Activated naive CD4-positive, alpha-beta T cell treated with anti-CD3 and anti-CD28 coated beads, Interleukin-2, amount 10 ng/mL, durations not matched to agents 7 days and 5 days (primary cell): ENCODE measurements at regions not wholly inside any gene's neighbourhood (a gene's known extent, or its start where the extent isn't known, plus 50 kb on each side); places are given as distances from the start of the nearest gene placed in this dataset.

Experiments
- CTCF ChIA-PET: fragments of 350-600 bp; sonication (Branson Sonifier 250); formaldehyde crosslinking; loops from one replicate; lab custom pipeline; 2021; ENCODE audit warnings: antibody characterized with exemption; lab: Charles Lee
- DNase-seq: peaks from one replicate; pipeline ENCODE4 v3.0.0-alpha.2; 2020
- H3K27ac Mint-ChIP-seq: one replicate; pipeline ENCODE4 v1.8.0; 2021; ENCODE audit warnings: mild to moderate bottlenecking, moderate library complexity, mixed read lengths
- H3K27me3 Mint-ChIP-seq: one replicate; pipeline ENCODE4 v1.8.0; 2021; ENCODE audit warnings: mild to moderate bottlenecking, mixed read lengths
- H3K36me3 Mint-ChIP-seq: one replicate; pipeline ENCODE4 v1.8.0; 2021; ENCODE audit warnings: mixed read lengths
- H3K4me1 Mint-ChIP-seq: one replicate; pipeline ENCODE4 v1.8.0; 2021; ENCODE audit warnings: mixed read lengths
- H3K4me3 Mint-ChIP-seq: one replicate; pipeline ENCODE4 v1.8.0; 2021; ENCODE audit warnings: mild to moderate bottlenecking, moderate library complexity, mixed read lengths
- H3K9me3 Mint-ChIP-seq: one replicate; pipeline ENCODE4 v1.8.0; 2021; ENCODE audit warnings: mixed read lengths

GRCh38 chr7:132654150-132654549, 77.9 kb upstream of the PLXNA4 start:
- CTCF ChIA-PET = interaction anchor here (0.6 to 1.9 kb wide), 7 partner anchors 12 to 134 kb away, joined by 3 to 12 read pairs (median 4); no protein-coding TSS in a partner anchor

GRCh38 chr7:132653366-132653930, 77.2 kb upstream of the PLXNA4 start:
- H3K4me3 Mint-ChIP-seq = no peak overlapping the region
- DNase-seq = no peak
- CTCF ChIA-PET = interaction anchor here (0.7 to 1.9 kb wide), 6 partner anchors 13 to 259 kb away, joined by 3 to 12 read pairs (median 4); no protein-coding TSS in a partner anchor
- H3K9me3 Mint-ChIP-seq = peaks cover 6% of the 10 kb centered on the region
- peaks cover 41% of the 10 kb centered on the region for H3K4me1 Mint-ChIP-seq
- no peak overlapping the region for H3K27ac Mint-ChIP-seq
- peaks cover 6% of the 10 kb centered on the region for H3K36me3 Mint-ChIP-seq
- no peaks in the 10 kb centered on the region for H3K27me3 Mint-ChIP-seq

More at GRCh38 chr7:132654150-132654549, 77.9 kb upstream of the PLXNA4 start:
- Mint-ChIP-seq H3K36me3 (peaks cover 6% of the 10 kb centered on the region), H3K9me3 (peaks cover 6% of the 10 kb centered on the region), H3K4me3 (no peak overlapping the region), H3K27me3 (no peaks in the 10 kb centered on the region), H3K4me1 (peaks cover 41% of the 10 kb centered on the region), H3K27ac (peak overlapping the region; percentile 38)
- peak; percentile 30 for DNase-seq

- no peak overlapping the region for H3K27ac Mint-ChIP-seq
- no peak for DNase-seq
- peaks cover 39% of the 10 kb centered on the region for H3K4me1 Mint-ChIP-seq
- no peak overlapping the region for H3K4me3 Mint-ChIP-seq
- peaks cover 3% of the 10 kb centered on the region for H3K9me3 Mint-ChIP-seq
- H3K27me3 Mint-ChIP-seq = no peaks in the 10 kb centered on the region
- CTCF ChIA-PET = interaction anchor here (1.3 kb wide), 2 partner anchors 72 to 258 kb away, joined by 3 to 6 read pairs; no protein-coding TSS in a partner anchor
- H3K36me3 Mint-ChIP-seq = peaks cover 3% of the 10 kb centered on the region
These were observed 76.2 kb upstream of the PLXNA4 start for GRCh38 chr7:132652507-132652906.

GRCh38 chr7:132650498-132650897, 74.2 kb upstream of the PLXNA4 start:
- H3K9me3 Mint-ChIP-seq = peaks cover 3% of the 10 kb centered on the region
- peaks cover 3% of the 10 kb centered on the region for H3K36me3 Mint-ChIP-seq
- no peak overlapping the region for H3K4me3 Mint-ChIP-seq
- H3K4me1 Mint-ChIP-seq = peaks cover 23% of the 10 kb centered on the region
- H3K27me3 Mint-ChIP-seq = no peaks in the 10 kb centered on the region
- DNase-seq = no peak
- CTCF ChIA-PET = no interaction called here
- no peak overlapping the region for H3K27ac Mint-ChIP-seq

GRCh38 chr7:132647311-132647710, 71.0 kb upstream of the PLXNA4 start:
- no peak for DNase-seq
- no peaks in the 10 kb centered on the region for H3K27me3 Mint-ChIP-seq
- no peaks in the 10 kb centered on the region for H3K4me1 Mint-ChIP-seq
- no peaks in the 10 kb centered on the region for H3K36me3 Mint-ChIP-seq
- no peak overlapping the region for H3K27ac Mint-ChIP-seq
- CTCF ChIA-PET = no interaction called here
- H3K4me3 Mint-ChIP-seq = no peak overlapping the region
- H3K9me3 Mint-ChIP-seq = no peaks in the 10 kb centered on the region

GRCh38 chr7:132646052-132646451, 69.8 kb upstream of the PLXNA4 start:
- no peaks in the 10 kb centered on the region for H3K9me3 Mint-ChIP-seq
- peaks cover 3% of the 10 kb centered on the region for H3K27me3 Mint-ChIP-seq
- H3K36me3 Mint-ChIP-seq = no peaks in the 10 kb centered on the region
- no peak overlapping the region for H3K27ac Mint-ChIP-seq
- H3K4me3 Mint-ChIP-seq = no peak overlapping the region
- DNase-seq = no peak
- CTCF ChIA-PET = interaction anchor here (0.7 kb wide), 2 partner anchors 10 to 66 kb away, joined by 3 read pairs; no protein-coding TSS in a partner anchor
- no peaks in the 10 kb centered on the region for H3K4me1 Mint-ChIP-seq

- H3K36me3 Mint-ChIP-seq = no peaks in the 10 kb centered on the region
- H3K4me1 Mint-ChIP-seq = no peaks in the 10 kb centered on the region
These were observed 67.0 kb upstream of the PLXNA4 start for GRCh38 chr7:132643302-132643701.

GRCh38 chr7:132641238-132641637, 65.0 kb upstream of the PLXNA4 start:
- CTCF ChIA-PET = no interaction called here
- peaks cover 3% of the 10 kb centered on the region for H3K27me3 Mint-ChIP-seq
- no peaks in the 10 kb centered on the region for H3K9me3 Mint-ChIP-seq
- no peak overlapping the region for H3K27ac Mint-ChIP-seq
- H3K4me3 Mint-ChIP-seq = no peak overlapping the region
- no peaks in the 10 kb centered on the region for H3K4me1 Mint-ChIP-seq
- H3K36me3 Mint-ChIP-seq = no peaks in the 10 kb centered on the region
- no peak for DNase-seq

More at GRCh38 chr7:132643302-132643701, 67.0 kb upstream of the PLXNA4 start:
- H3K4me3 Mint-ChIP-seq = no peak overlapping the region
- CTCF ChIA-PET = no interaction called here
- H3K9me3 Mint-ChIP-seq = no peaks in the 10 kb centered on the region
- H3K27me3 Mint-ChIP-seq = peaks cover 3% of the 10 kb centered on the region
- no peak for DNase-seq
- H3K27ac Mint-ChIP-seq = no peak overlapping the region

- CTCF ChIA-PET = interaction anchor here (0.8 kb wide), 1 partner anchor 30 kb away, joined by 3 read pairs; no protein-coding TSS in a partner anchor
- Mint-ChIP-seq H3K27me3 (peaks cover 3% of the 10 kb centered on the region), H3K9me3 (no peaks in the 10 kb centered on the region), H3K4me1 (no peaks in the 10 kb centered on the region), H3K27ac (no peak overlapping the region), H3K4me3 (no peak overlapping the region), H3K36me3 (no peaks in the 10 kb centered on the region)
- DNase-seq = no peak
These were observed 63.7 kb upstream of the PLXNA4 start for GRCh38 chr7:132639983-132640382.

- no peaks in the 10 kb centered on the region for H3K9me3 Mint-ChIP-seq
- no peak for DNase-seq
- CTCF ChIA-PET = no interaction called here
- no peaks in the 10 kb centered on the region for H3K36me3 Mint-ChIP-seq
- H3K4me3 Mint-ChIP-seq = no peak overlapping the region
- H3K4me1 Mint-ChIP-seq = no peaks in the 10 kb centered on the region
- H3K27me3 Mint-ChIP-seq = peaks cover 3% of the 10 kb centered on the region
- no peak overlapping the region for H3K27ac Mint-ChIP-seq
These were observed 61.7 kb upstream of the PLXNA4 start for GRCh38 chr7:132638000-132638399.

GRCh38 chr7:132636581-132636980, 60.3 kb upstream of the PLXNA4 start:
- CTCF ChIA-PET = interaction anchor here (1.0 kb wide), 1 partner anchor 10 kb away, joined by 3 read pairs; no protein-coding TSS in a partner anchor
- H3K4me3 Mint-ChIP-seq = no peak overlapping the region
- H3K27me3 Mint-ChIP-seq = peaks cover 3% of the 10 kb centered on the region
- no peaks in the 10 kb centered on the region for H3K4me1 Mint-ChIP-seq
- H3K36me3 Mint-ChIP-seq = no peaks in the 10 kb centered on the region
- no peaks in the 10 kb centered on the region for H3K9me3 Mint-ChIP-seq
- DNase-seq = no peak
- H3K27ac Mint-ChIP-seq = no peak overlapping the region

GRCh38 chr7:132635127-132635526, 58.9 kb upstream of the PLXNA4 start:
- Mint-ChIP-seq H3K36me3 (no peaks in the 10 kb centered on the region), H3K4me1 (no peaks in the 10 kb centered on the region), H3K27ac (no peak overlapping the region), H3K27me3 (no peaks in the 10 kb centered on the region), H3K9me3 (no peaks in the 10 kb centered on the region), H3K4me3 (no peak overlapping the region)
- no peak for DNase-seq
- CTCF ChIA-PET = no interaction called here

GRCh38 chr7:132630834-132631233, 54.6 kb upstream of the PLXNA4 start:
- peaks cover 5% of the 10 kb centered on the region for H3K27me3 Mint-ChIP-seq
- H3K4me1 Mint-ChIP-seq = no peaks in the 10 kb centered on the region
- CTCF ChIA-PET = no interaction called here
- no peaks in the 10 kb centered on the region for H3K36me3 Mint-ChIP-seq
- H3K27ac Mint-ChIP-seq = no peak overlapping the region
- DNase-seq = no peak
- no peak overlapping the region for H3K4me3 Mint-ChIP-seq
- no peaks in the 10 kb centered on the region for H3K9me3 Mint-ChIP-seq
